HepG2 (cell line): ENCODE measurements at regions not wholly inside any gene's neighbourhood (a gene's known extent, or its start where the extent isn't known, plus 50 kb on each side); places are given as distances from the start of the nearest gene placed in this dataset.

Source experiments
- ATAC-seq: fragments of 200-7000 bp; cut with Tn5 transposase; 3 replicates; pipeline ENCODE4 v1.9.1; 2020; ENCODE audit warnings: mild to moderate bottlenecking, moderate library complexity
- BruUV-seq: library from RNA; stranded (reverse); fragments of 400-500 nt; replicated peaks from 2 replicates; lab custom pipeline; 2021; lab: Mats Ljungman, UMichigan
- CTCF ChIA-PET: fragments of 300-600 bp; formaldehyde crosslinking; extraction: SDS; loops from one replicate; lab custom pipeline; 2021; ENCODE audit warnings: low total read pairs, inconsistent platforms, low intra/inter-chr PET ratio; lab: Yijun Ruan, JAX
- POLR2A ChIA-PET: fragments of 350-600 bp; sonication (Branson Sonifier 250); formaldehyde crosslinking; loops from one replicate; lab custom pipeline; 2020; ENCODE audit warnings: antibody characterized with exemption, inconsistent platforms; lab: Yijun Ruan, JAX
- DNase-seq: peaks from one replicate; pipeline ENCODE4 v3.0.0-alpha.2; 2015; ENCODE audit warnings: low spot score
- FAIRE-seq: peaks from 3 replicates; lab custom pipeline; 2011; peaks lifted over from hg19 to GRCh38; lab: Jason Lieb, UNC
- H2AFZ ChIP-seq: one replicate; pipeline ENCODE4 v1.6.1; 2011; ENCODE audit warnings: low read length, inconsistent platforms
- H3K27ac ChIP-seq: fragments of 300-600 bp; 3 replicates; pipeline ENCODE4 v1.8.0; 2011; ENCODE audit warnings: mixed run types, mild to moderate bottlenecking, mixed read lengths, low read length, inconsistent platforms; ENCODE audit not compliant: insufficient read depth; ENCODE audit errors: extremely low read length
- H3K27me3 ChIP-seq, 2 experiments: fragments of 200-600 bp in 1 of 2; 2 replicates in 1 of 2; 3 replicates in 1 of 2; pipeline versions ENCODE4 v1.6.0 to v1.8.0; 2011; ENCODE audit warnings: low read length in 2 of 2, mild to moderate bottlenecking in 2 of 2, moderate library complexity in 2 of 2, inconsistent platforms in 1 of 2; ENCODE audit not compliant: insufficient read depth in 2 of 2, control insufficient read depth in 1 of 2
- H3K36me3 ChIP-seq, 2 experiments: fragments of 200-600 bp in 1 of 2; replicated peaks in 1 of 2; 2 replicates in 1 of 2; 3 replicates in 1 of 2; pipeline versions ENCODE4 v1.5.1 to v1.8.0; 2011; ENCODE audit warnings: low read length in 2 of 2, inconsistent platforms in 1 of 2; ENCODE audit not compliant: insufficient read depth in 2 of 2, control insufficient read depth in 1 of 2
- H3K4me1 ChIP-seq: 2 replicates; pipeline ENCODE4 v1.5.1; 2012; ENCODE audit warnings: low read length, inconsistent platforms; ENCODE audit not compliant: insufficient read depth
- H3K4me2 ChIP-seq: 2 replicates; pipeline ENCODE4 v1.6.0; 2011; ENCODE audit warnings: low read depth, low read length, inconsistent platforms
- H3K4me3 ChIP-seq, 3 experiments: fragments of 200-600 bp in 1 of 3; sonication (generic), shearing (Covaris generic) in 1 of 3; replicated peaks in 1 of 3; 2 replicates each; pipeline ENCODE4 v1.5.1; 2011 to 2016; ENCODE audit warnings: low read length in 3 of 3, inconsistent platforms in 2 of 3, low read depth in 2 of 3, mild to moderate bottlenecking in 2 of 3, control low read depth in 1 of 3, mixed read lengths in 1 of 3; ENCODE audit not compliant: insufficient read depth in 1 of 3
- H3K79me2 ChIP-seq: one replicate; pipeline ENCODE4 v1.6.1; 2011; ENCODE audit warnings: low read length, inconsistent platforms; ENCODE audit not compliant: insufficient read depth
- H3K9ac ChIP-seq: 2 replicates; pipeline ENCODE4 v1.6.0; 2011; ENCODE audit warnings: mild to moderate bottlenecking, low read depth, low read length, inconsistent platforms; ENCODE audit not compliant: insufficient read depth
- H3K9me3 ChIP-seq: 2 replicates; pipeline ENCODE4 v1.5.1; 2012; ENCODE audit warnings: mild to moderate bottlenecking, low read length
- H4K20me1 ChIP-seq: 2 replicates; pipeline ENCODE4 v1.6.0; 2011; ENCODE audit warnings: inconsistent platforms, mild to moderate bottlenecking, low read length, moderate library complexity; ENCODE audit not compliant: insufficient read depth
- ISL2 ChIP-seq: sonication (generic); formaldehyde crosslinking; IDR thresholded peaks from 2 replicates; pipeline ENCODE4 v1.5.0; 2020; ENCODE audit warnings: missing genetic modification reagents
- MED13 ChIP-seq: sonication (generic); formaldehyde crosslinking; IDR thresholded peaks from 2 replicates; pipeline ENCODE4 v1.5.0; 2020; ENCODE audit warnings: missing genetic modification reagents
- NR2F6 ChIP-seq, 2 experiments: IDR thresholded peaks; 2 replicates each; pipeline ENCODE4 v1.6.1; 2016; ENCODE audit warnings: antibody characterized with exemption in 1 of 2, mild to moderate bottlenecking in 1 of 2
- SIX1 ChIP-seq: sonication (generic); formaldehyde crosslinking; IDR thresholded peaks from 2 replicates; pipeline ENCODE4 v1.4.0; 2020; ENCODE audit warnings: missing genetic modification reagents, borderline replicate concordance
- SIX4 ChIP-seq: sonication (generic); formaldehyde crosslinking; IDR thresholded peaks from 2 replicates; pipeline ENCODE4 v1.4.0; 2020; ENCODE audit warnings: missing genetic modification reagents
- SOX13 ChIP-seq, 3 experiments: fragments of 450-650 bp in 1 of 3; sonication (generic) in 1 of 3; formaldehyde crosslinking in 1 of 3; IDR thresholded peaks in 2 of 3; conservative IDR thresholded peaks in 1 of 3; 2 replicates each; pipeline versions ENCODE4 v1.5.0 to v1.6.1; 2016 to 2020; ENCODE audit warnings: antibody characterized with exemption in 1 of 3, mild to moderate bottlenecking in 1 of 3, missing compliant biosample characterization in 1 of 3, missing genetic modification reagents in 1 of 3, moderate library complexity in 1 of 3
- SOX5 ChIP-seq: IDR thresholded peaks from 2 replicates; pipeline ENCODE4 v1.6.1; 2016; ENCODE audit warnings: borderline replicate concordance
- ZNF512B ChIP-seq: sonication (generic); formaldehyde crosslinking; IDR thresholded peaks from 2 replicates; pipeline ENCODE4 v1.5.1; 2020; ENCODE audit warnings: missing genetic modification reagents, mild to moderate bottlenecking, borderline replicate concordance
- WGBS: methylation state at CpG from one replicate; pipeline ENCODE4 v1.1.6; 2017; ENCODE audit warnings: low lambda C conversion rate; 5-methylcytosine and 5-hydroxymethylcytosine counted together
- in situ Hi-C: cut with HindIII; loops from 2 replicates; pipeline ENCODE4 v1.10.0; 2017; ENCODE audit warnings: low pct_unique_long_range_greater_than_20kb; ENCODE audit not compliant: extremely low pct_ligation_motif_present
- intact Hi-C: fragments of 100-400 bp; cut with micrococcal nuclease; formaldehyde crosslinking; loops from one replicate; pipeline ENCODE4 v1.10.0; 2022; ENCODE audit not compliant: unreplicated experiment
- TF ChIP-seq, protein P1 (sequence below): sonication (generic); formaldehyde crosslinking; IDR thresholded peaks from 2 replicates; pipeline ENCODE4 v1.4.0; 2020; ENCODE audit warnings: low read depth, mild to moderate bottlenecking, missing genetic modification reagents

- 10% methylated on average over 3 of the region's 3 CpGs for WGBS
- BruUV-seq = no TSS peak
Observed at GRCh38 chrX:115494161-115494560, 66.8 kb upstream of the PLS3 start.

More at GRCh38 chrX:115494161-115494560, 66.8 kb upstream of the PLS3 start:
- Histone ChIP-seq H3K4me1 (no peaks in the 10 kb centered on the region), H3K27ac (no peak overlapping the region), H3K4me2 (no peak overlapping the region), H3K27me3 (no peaks in the 10 kb centered on the region), H3K36me3 (no peaks in the 10 kb centered on the region), H3K9me3 (no peaks in the 10 kb centered on the region), H2AFZ (no peak overlapping the region)
- in situ Hi-C loops = no loop called here
- DNase-seq (peak; percentile 7), ATAC-seq (peak; percentile 44; the same call in 1 of the 3 replicates)
- ChIA-PET POLR2A (no interaction called here), CTCF (no interaction called here)
- TF ChIP-seq MED13 (CRISPR knock-in tag) (no peak), ZNF512B (no peak), SOX13 (IDR thresholded peaks at IDR 0.05) (no peak), SOX13 (CRISPR knock-in tag; conservative IDR thresholded peaks at IDR 0.05 in 1 of 2, IDR thresholded peaks at IDR 0.05 in 1 of 2) (peak in 1 of 2 experiments; percentile 69; a peak in 2 of 4 replicates), ISL2 (no peak), SIX4 (CRISPR knock-in tag) (0 out of 2 replicates have a peak, but pooled peaks have one; percentile 34), NR2F6 (IDR thresholded peaks at IDR 0.05) (no peak), NR2F6 (CRISPR knock-in tag; IDR thresholded peaks at IDR 0.05) (no peak), SIX1 (CRISPR knock-in tag) (peak; percentile 57; the same call in 1 of the 2 replicates), SOX5 (CRISPR knock-in tag) (peak; percentile 31; the same call in 1 of the 2 replicates)
- TF ChIP-seq, protein P1, sequence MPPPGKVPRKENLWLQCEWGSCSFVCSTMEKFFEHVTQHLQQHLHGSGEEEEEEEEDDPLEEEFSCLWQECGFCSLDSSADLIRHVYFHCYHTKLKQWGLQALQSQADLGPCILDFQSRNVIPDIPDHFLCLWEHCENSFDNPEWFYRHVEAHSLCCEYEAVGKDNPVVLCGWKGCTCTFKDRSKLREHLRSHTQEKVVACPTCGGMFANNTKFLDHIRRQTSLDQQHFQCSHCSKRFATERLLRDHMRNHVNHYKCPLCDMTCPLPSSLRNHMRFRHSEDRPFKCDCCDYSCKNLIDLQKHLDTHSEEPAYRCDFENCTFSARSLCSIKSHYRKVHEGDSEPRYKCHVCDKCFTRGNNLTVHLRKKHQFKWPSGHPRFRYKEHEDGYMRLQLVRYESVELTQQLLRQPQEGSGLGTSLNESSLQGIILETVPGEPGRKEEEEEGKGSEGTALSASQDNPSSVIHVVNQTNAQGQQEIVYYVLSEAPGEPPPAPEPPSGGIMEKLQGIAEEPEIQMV (CRISPR knock-in tag) = no peak
- TF ChIP-seq, all 625 proteins: peak for 4
- H3K79me2 ChIP-seq = no peaks in the 10 kb centered on the region
- intact Hi-C loops = loop anchor here (5.0 to 10.0 kb wide), 2 partner anchors 99 to 477 kb away; partner anchors contain the start of gene IL13RA2
- FAIRE-seq = no peak
- H3K4me3 ChIP-seq = no peak overlapping the region
- H3K9ac ChIP-seq = no peak overlapping the region
- no peaks in the 10 kb centered on the region for H4K20me1 ChIP-seq
